GM19455 (cell line): ENCODE measurements at regions not wholly inside any gene's neighbourhood (a gene's known extent, or its start where the extent isn't known, plus 50 kb on each side); places are given as distances from the start of the nearest gene placed in this dataset.
"Not testable (repeated sequence)": the region's sequence is repeated elsewhere in the genome, so short reads cannot be mapped to it uniquely, and the experiment has no call there.

Experiments
- ATAC-seq: cut with Tn5 transposase; IDR thresholded peaks from one replicate; pipeline ENCODE4 v1.9.1; 2021; ENCODE audit not compliant: unreplicated experiment

DNA sequence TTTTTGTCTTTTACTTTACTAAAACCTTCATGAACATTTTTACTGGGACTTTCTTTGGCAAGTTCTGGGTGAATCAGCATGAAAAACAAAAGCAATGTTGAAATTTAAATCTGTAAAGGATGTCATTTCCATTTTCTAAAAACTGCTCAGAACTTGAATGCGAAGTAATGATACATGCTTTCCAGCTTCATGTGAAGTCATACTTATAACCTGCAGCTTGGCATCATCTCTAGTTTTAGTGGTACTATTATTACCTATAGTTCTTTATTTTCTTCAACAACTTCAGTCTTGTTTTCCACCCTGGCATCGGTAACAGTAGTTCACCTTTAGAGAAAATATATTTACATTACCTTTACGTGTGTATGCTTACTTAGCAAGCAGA lies 421.4 kb upstream of the DIPK2B start:
- no peak for ATAC-seq

DNA sequence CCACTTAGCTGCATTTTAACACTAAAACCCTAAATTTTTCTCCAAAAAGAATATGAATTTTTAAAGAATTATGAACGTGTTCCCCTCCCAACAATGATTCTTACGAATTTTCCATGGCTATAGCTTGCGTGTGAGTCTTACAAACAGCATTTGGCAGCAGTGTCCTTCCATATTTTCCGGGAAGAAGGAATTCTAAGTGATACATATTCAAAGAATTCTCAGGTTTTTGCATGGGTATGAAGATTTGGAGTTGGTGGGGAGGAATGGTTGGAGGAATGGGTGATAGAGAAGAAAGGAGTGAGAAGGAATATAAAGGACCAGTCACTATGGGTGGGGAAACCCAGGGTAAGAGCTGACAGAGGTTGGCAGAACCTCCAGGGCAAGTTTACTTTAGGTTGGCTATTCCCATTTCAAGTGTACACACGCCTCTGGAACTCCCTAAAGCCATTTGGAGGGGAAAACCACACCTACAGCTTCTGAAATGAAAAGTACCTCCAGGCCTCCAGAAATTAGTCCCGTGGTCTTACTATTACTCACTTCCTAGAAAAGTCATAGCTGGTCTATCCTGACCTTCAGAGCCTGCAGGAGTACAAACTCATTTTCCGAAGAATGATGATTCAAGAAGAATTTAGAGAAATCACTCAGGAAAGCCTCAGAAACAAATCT lies 420.8 kb upstream of the DIPK2B start:
- no peak for ATAC-seq

DNA sequence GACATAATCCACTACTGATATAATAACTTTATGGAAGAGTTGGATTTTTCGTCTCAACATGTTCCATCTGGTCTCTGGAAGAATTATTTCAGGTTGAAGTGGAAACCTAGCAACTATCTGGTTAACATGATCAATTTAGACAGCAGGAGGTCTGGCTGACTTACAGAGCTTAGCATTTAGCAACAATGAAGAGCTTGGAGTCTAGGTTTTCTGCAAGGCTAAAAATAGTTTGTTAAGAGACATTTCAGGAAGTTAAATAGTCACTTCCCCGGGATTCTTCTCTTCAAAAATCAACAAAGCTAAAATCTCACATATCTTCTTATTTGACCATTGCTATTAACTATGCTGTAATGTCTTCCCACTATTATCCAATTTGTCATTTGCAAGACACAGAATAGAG lies 418.6 kb upstream of the DIPK2B start:
- ATAC-seq = no peak

DNA sequence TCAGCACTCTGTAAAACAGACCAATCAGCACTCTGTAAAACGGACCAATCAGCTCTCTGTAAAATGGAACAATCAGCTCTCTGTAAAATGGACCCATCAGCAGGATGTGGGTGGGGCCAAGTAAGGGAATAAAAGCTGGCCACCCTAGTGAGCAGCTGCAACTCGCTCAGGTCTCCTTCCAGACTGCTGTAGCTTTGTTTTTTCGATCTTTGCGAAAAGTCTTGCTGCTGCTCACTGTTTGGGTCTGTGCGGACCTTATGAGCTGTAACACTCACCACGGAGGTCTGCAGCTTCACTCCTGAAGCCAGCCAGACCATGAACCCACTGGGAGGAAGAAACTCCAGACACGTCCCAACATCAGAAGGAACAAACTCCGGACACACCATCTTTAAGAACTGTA lies 414.9 kb upstream of the DIPK2B start:
- ATAC-seq = not testable (repeated sequence)

DNA sequence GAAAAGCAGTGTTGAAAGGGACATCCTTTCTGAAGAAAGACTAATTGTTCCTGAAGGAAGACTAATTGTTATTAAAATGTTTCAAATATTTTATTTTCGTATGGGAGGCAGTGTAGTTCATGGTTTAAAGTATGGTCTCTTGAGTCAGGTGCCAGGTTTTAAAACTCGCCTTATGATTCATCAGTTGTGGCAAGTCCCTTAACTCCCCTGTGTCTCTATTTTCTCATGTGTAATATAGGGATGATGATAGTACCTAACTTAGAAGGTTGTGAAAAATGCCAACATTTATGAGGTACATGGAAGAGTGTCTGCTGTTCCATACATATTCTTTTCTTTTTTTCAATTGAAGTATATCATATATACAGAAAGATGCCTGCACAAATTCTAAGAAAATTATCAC lies 414.2 kb upstream of the DIPK2B start:
- no peak for ATAC-seq

DNA sequence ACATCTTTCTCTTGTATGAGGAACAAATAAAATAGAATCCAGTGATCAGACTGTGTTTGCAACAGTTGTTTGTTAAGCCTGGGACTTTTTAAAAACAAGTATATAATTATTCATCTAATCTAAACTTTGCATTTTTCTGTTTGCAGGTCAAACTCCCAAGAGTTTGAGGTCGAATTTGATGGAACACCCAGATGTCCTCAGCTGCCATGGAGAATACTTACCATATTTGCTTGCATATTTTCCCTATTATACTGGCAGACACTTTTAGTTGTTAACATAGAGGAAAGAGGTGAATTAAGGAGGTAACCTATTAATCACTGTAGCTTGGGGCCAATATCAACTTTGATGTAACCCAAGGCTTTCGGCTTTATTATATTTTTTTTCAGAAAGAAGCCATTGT lies 401.5 kb upstream of the DIPK2B start:
- no peak for ATAC-seq

DNA sequence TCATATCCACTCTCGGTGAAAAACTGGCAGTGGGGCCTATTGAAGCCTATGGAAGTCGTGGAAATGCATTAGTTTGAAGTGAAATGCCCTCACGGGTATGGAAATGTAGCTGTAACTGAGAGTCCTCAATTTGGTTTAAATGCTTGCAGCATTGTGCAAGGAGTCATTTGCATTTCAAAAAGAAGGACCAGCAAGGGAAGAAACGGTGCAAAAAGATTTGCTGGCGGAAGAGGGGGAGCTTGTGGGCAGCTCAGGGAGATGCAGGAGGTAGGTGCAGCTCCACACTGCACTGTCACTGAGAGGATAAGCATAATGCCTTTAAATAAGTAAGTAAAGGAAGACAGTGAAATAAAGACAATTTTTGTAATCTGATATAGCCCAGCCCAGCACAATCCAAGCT lies 400.4 kb upstream of the DIPK2B start:
- ATAC-seq = no peak

DNA sequence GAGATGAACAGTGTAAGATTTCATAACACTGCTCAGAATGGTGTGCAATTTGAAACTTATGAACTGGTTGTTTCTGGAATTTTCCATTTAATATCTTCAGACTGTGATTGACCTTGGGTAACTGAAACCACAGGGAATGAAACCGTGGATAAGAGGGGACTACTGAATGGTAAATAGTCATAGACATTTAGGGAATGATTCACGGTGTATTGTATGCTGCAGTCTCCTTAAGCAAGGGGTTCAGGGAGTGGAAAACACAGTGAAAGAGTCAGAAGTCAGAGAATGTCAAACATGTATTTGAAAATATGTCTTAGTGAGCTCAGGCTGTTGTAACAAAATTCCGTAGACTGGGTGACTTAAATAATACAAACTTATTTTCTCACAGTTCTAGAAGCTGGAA lies 398.2 kb upstream of the DIPK2B start:
- ATAC-seq = no peak

DNA sequence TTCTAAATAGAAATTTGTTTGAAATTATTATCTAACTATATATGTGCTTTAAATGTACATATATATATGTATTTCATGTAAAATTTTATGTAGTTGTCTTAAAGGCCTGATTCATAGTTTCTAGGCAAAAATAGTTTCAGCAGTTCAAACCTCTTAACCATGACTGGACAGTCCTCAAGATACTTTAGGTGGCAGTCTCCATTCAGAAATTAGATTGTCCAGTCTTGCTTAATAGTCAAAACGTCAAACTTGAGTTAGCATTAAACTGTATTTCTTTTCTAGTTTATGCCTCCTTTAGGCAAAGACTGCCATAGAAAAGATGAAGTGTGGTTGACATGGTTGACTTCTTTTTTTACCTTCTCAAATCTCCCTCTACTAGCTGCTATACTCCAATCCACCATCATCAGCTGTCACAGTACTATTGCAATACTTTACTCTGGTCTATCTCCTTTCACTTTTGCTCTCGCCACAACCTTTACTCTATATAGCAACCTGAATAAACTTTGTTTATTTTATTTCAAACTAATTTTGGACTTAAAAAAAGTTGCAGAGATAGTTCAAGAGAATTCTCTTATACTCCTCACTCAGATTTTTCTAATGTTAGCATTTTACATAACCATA lies 395.6 kb upstream of the DIPK2B start:
- no peak for ATAC-seq

DNA sequence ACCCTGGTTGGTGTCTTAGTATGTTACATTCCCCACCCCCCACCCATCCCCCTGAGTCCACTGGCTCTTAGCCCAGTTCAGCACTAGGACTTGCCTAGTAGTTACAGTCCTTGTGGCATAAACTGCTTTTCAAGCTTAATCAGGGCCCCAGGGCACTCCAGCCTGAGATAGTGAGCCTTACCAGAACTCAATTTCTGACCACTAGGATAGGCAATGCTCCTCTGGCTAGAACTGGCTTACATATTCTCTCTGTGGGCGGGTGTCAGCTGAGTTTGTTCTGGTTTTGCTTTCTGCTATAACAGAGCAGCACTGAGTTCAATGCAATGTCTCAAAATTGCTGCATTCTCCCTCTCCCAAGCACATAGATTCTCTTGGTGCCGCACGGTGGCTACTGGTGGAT lies 391.4 kb upstream of the DIPK2B start:
- ATAC-seq = no peak

DNA sequence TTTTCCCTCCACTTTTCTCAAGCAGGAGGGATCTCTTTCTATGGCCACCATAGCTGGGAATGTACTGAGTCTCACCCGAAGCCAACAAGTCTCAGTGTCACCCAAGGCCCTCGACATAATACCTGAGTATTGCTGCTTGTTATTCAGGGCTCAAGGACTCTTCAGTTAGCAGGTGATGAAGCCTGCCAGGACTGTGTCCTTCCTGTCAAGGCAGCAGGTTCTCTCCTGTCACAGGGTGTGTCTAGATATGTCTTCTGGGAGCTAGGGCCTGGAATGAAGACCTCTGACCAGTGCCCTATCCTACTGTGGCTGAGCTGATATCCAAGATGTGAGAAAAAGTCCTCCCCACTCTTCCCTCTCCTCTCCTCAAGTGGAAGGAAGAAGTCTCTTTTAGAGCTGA lies 391.0 kb upstream of the DIPK2B start:
- ATAC-seq = no peak

DNA sequence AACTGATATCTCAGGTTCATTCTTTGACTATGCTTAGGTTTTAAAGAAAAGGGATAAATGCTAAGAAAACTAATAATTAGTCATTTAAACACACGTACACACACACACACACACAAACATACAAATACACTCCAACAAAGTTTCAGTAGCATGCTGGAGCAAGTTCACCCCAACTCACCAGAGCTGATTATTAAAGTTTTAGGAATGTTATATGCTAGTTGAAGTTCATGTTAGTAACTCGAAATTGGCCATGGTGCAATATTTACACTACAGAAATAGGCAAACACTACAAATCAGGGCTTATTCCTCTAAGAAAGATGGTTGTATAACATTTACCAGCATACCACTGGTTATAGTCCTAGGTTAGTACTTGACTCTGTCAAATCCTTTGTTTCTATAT lies 384.0 kb upstream of the DIPK2B start:
- ATAC-seq = no peak

DNA sequence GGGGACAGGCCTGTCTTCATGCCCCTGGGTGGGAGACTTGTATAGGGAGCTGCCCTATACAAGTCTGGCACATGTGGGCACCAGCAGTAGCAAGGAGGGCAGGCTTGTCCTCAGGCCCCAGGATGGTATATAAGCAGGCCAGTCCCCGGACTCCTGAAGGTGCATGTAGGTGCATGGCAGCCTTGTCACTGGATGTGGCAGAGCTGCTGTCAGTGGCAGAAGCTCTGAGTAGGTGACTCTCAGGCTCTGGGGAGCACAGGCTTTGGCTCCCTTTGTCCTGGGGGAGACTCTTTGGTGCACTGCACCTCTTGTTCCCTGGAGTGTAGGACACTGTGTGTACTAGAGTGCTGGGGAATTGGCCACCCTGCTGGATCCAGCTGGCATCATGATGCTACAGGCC lies 376.7 kb upstream of the DIPK2B start:
- no peak for ATAC-seq

DNA sequence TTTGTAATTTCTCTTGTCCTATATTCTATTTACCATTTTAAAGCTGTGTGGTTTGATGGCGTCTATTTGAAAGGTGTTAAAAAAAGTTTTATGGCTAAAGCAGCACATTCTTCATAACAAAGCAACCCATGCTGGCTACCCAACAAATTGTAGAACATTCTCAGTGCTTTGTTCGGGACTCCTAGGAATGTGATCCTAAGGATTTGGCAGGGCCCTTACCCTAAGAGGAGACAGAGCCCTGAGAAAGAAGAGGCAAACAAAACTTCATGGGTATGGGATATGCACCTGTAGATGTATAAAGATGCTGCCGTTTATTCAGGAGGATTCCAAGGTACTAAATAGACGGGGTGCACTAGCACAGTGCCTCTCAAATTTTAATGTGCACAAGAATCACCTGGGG lies 370.8 kb upstream of the DIPK2B start:
- no peak for ATAC-seq

DNA sequence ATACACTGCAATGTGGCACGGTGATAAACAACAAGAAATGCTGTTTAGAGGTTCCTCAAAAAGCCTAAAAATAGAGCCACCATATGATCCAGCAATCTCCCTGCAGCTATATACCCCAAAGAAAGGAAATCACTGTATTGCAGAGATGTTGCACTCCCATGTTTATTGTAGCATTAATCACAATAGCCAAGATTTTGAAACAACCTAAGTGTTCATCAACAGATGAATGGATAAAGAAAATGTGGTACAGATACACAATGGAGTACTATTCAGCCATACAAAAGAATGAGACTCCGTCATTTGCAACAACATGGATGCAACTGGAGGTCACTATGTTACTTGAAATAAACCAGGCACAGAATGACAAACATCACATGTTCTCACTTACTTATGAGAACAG lies 365.8 kb upstream of the DIPK2B start:
- no peak for ATAC-seq

DNA sequence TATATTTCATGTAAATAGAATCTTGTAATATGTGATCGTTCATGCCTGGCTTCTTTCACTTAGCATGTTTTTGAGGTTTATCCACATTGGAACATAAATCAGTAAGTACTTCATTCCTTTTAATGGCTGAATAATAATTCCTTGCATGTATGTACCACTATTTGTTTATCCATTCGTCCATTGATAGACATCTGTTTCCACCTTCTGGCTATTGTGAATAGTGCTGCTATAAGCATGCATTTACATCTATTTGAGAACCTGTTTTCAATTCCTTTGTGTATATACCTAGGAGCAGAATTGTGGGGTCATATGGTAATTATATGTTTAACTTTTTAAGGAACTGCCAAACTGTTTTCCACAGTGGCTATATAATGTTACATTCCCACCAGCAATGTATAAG lies 356.7 kb upstream of the DIPK2B start:
- ATAC-seq = no peak

DNA sequence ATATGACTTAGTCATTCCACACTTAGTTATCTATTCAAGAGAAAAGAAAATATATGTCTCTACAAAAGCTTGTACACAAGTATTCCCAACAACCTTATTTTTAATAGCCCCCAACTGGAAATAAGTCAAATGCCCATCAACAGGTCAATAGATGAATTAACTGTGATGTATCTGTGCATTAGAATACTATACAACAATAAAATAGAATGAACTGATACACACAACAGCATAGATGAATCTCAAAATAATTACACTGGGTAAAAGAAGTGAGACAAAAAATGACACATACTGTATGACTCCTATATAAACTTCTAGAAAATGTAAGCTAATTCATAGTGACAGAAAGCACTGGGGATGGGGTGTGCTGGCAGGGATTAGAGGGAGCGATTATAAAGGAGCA lies 354.1 kb upstream of the DIPK2B start:
- ATAC-seq = no peak

DNA sequence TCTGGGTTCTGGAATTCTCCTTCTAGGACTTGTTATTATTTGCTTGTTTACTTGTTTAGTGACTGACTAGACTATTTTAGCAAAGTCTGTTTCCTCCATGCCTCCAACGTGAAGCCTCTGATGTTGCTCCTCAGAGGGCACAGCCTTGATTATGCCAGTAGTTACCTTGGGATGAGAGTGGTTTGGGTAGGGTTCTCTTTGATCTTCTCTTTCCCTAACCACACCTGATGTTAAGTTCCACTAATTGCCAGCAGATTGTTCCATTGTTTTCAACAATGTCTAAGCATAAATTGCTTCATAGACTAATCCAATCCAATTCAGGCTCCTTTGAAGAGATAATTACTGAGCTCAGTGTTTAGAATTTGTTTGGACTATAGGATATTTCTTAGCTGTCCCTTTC lies 352.7 kb upstream of the DIPK2B start:
- ATAC-seq = no peak

DNA sequence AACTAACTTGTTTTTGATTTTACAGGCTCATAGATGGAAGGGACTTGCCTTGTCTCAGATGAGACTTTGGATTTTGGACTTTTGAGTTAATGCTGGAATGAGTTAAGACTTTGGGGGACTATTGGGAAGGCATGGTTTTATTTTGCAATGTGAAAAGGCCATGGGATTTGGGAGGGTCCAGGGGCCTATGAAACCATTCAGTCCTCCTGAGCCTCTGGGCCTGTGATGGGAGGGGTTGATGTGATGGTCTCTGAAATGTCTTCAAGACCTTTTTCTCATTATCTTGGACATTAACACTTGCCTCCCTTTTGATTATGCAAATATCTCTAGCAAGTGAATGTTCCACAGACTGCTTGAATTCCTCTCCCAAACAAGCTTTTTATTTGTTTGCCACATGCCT lies 346.0 kb upstream of the DIPK2B start:
- not testable (repeated sequence) for ATAC-seq

DNA sequence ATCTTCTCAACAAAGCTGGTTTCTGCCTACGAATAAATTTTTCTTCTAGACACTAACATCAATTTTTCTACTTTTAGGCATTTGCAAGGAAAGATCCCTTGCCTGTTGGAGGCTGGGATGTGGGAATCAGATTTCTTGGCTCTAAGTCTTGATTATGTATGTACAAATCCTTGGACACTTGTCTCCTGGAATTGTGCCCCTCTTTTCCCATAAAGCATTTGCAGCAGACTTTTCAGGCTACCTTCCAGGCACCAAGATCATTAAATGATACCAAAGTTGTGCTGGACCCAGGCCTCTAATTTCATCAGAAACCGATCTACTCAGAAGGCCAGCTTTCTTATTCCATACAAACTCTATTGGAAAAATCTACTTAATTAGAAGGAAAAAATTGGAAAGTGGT lies 339.5 kb upstream of the DIPK2B start:
- no peak for ATAC-seq

DNA sequence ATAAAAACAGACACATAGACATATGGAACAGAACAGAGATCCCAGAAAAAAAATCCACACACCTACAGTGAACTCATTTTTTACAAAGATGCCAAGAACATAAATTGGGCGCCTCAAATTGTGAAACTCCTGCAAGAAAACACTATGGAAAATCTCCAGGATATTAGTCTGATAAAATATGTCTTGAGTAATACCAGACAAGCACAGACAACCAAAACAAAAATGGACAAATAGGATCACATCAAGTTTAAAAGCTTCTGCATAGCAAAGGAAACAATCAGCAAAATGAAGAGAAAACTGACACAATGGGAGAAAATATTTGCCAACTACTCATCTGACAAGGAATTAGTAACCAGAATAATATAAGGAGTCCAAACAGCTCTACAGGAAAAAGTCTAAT lies 337.3 kb upstream of the DIPK2B start:
- no peak for ATAC-seq

DNA sequence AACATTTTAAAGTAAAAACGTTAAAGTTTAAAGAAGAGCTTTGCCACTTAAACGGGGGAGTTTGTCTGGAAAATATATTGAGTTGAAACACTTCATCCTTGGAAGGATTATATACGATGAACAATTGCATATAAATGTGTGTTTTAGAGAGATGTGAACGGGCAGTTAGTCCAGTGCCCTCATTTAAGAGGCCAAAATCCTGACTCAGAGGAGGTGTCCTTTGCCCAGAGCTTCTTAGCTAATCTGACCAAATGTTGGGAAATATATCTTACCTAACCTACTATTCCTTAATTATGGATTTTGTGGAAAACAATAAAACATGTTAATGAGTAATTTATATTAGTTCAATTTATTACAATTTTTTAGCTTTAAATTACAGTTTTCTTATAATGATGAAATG lies 327.2 kb upstream of the DIPK2B start:
- no peak for ATAC-seq

DNA sequence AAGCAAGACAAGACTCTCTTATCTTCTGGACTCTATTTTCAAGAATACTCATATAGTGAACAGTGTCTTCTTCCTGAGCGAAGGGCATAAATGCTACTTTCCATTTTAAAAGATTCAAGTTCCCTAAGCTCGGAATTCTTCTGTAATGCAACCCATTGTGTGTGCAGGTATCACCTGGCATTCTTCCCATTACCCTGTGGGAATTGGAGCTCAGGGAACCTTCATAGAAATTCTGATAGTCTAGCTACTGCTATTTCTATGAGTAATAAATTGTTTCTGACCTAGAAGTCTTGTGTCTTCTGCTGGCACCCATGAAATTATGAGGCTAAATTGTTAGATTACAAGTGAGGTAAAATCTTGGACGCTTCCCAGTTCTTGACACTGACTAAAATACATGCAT lies 324.1 kb upstream of the DIPK2B start:
- no peak for ATAC-seq
